HG02763 (cell line): ENCODE measurements at regions not wholly inside any gene's neighbourhood (a gene's known extent, or its start where the extent isn't known, plus 50 kb on each side); places are given as distances from the start of the nearest gene placed in this dataset.
A peak's percentile ranks its signal among the peaks of the same experiment; 100 is the strongest.

Source experiments
- ATAC-seq: cut with Tn5 transposase; IDR thresholded peaks from one replicate; pipeline ENCODE4 v1.9.1; 2021; ENCODE audit warnings: mild to moderate bottlenecking, moderate library complexity; ENCODE audit not compliant: unreplicated experiment

GRCh38 chr1:75984781-75985180 lies 52.6 kb upstream of the ASB17 start:
- no peak for ATAC-seq

DNA sequence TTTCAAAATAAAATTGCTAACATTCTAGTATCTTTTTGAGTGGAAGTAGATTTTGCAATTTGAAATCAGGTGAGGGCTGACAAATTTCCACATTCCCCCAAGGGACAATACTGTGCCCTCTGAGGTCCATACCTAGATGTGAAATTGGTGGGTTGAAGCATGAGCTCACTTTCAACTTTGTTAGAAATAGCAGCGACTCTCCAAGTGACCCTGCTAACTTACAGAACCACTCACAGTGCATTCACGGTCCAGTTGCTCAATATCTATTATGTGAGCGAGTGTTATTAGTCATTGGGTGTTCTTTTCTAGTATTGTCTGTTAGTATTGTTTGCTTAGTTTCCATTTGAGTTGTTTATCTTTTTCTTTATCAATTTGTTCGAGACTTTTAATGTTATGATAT lies 53.6 kb upstream of the ASB17 start:
- peak; percentile 79 for ATAC-seq

- no peak for ATAC-seq
These were observed 54.3 kb upstream of the ASB17 start for GRCh38 chr1:75986478-75986877.

DNA sequence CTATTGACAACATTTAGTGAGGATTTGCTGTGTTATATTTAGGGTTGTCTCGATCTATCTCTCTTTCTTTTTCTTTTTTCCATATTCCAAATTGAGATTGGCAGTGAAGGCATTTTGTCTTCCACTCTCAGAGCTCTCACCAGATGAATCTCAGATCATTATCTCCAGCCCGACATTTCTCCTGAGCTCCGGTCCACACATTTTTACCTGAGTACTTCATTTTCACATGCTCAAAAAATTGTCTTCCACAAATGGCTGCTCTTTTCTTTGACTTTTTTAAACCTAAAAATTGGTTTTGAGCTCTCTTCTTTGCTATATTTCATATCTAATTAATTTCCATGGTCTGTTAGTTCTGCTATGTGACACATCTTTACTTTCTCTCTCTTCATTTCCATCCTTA lies 56.9 kb upstream of the ASB17 start:
- no peak for ATAC-seq

DNA sequence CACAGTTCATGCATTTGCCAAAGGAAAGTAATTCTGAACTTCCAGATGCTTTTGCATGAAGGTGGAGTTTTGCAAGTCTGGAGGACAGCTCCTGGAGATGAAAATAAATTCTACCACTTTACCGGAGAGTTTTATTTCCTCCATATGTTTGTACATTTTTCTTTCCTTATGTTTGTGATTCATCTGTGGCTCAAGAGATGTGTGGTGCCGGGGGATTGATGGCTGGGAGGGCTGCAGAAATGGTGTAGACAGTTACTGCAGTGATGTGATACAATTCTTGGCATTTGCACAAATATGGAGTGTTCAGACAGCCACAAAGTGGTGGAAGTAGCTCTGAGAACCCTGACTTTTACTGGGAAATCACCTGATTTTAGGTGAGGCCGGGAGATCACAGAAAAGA lies 58.5 kb upstream of the ASB17 start:
- no peak for ATAC-seq

DNA sequence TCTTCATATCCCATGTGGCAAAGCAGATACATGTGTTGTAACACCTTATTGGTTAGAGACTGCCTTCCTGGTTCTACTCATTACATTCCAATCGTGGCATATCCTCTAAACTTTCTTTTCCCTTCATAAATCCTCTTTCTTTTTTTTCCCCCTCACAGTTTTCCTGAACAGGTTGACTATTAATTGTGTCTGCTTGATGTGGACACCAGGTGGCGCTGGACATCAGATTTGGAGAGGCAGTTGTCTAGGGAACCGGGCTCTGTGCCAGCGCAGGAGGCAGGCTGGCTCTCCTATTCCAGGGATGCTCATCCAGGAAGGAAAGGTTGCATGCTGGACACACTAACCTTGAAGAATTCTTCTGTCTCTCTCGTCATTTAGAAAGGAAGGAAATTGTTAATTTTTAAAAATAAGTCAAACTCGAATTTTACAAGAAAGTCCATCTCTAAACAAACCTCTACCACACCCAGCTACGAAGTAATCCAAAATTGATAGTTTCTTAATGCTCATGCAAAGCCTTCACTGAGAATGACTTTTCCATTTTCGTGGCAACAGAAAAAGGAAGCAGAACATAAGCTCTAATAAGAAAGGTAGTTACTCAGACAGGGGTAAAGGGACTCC lies 59.4 kb upstream of the ASB17 start:
- ATAC-seq: no peak

GRCh38 chr1:75992312-75992711 lies 60.1 kb upstream of the ASB17 start:
- ATAC-seq: no peak

GRCh38 chr1:75993661-75994060 lies 61.5 kb upstream of the ASB17 start:
- no peak for ATAC-seq

GRCh38 chr1:75996196-75996595 lies 64.0 kb upstream of the ASB17 start:
- ATAC-seq: no peak

GRCh38 chr1:75999034-75999433 lies 66.8 kb upstream of the ASB17 start:
- ATAC-seq: no peak

DNA sequence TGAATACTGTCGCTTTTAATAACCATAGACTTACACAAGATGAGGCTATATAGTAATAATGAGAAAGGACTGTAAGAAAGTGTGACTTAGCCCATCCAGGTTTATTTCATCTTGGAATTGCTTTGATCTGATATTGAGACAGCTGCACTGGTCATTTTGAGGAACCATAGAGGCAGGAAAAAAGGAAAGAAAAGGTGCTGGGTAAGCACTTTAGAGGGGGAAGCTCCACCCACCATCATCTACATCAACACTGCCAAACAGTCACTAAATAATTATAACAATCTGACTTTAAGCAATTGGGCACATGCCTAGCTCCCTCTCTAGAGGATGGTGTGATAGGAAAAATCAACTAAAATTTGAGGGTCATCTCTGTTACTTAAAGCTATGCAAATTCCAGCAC lies 70.6 kb upstream of the ST6GALNAC3 start:
- no peak for ATAC-seq

GRCh38 chr1:76005765-76006164 lies 68.8 kb upstream of the ST6GALNAC3 start:
- ATAC-seq: no peak

- no peak for ATAC-seq
These were observed 68.3 kb upstream of the ST6GALNAC3 start for GRCh38 chr1:76006234-76006633.

GRCh38 chr1:76010802-76011201 lies 63.7 kb upstream of the ST6GALNAC3 start:
- no peak for ATAC-seq

- no peak for ATAC-seq
These were observed 62.0 kb upstream of the ST6GALNAC3 start for GRCh38 chr1:76012341-76013205.

- ATAC-seq: no peak
These were observed 61.4 kb upstream of the ST6GALNAC3 start for GRCh38 chr1:76013206-76013581.

DNA sequence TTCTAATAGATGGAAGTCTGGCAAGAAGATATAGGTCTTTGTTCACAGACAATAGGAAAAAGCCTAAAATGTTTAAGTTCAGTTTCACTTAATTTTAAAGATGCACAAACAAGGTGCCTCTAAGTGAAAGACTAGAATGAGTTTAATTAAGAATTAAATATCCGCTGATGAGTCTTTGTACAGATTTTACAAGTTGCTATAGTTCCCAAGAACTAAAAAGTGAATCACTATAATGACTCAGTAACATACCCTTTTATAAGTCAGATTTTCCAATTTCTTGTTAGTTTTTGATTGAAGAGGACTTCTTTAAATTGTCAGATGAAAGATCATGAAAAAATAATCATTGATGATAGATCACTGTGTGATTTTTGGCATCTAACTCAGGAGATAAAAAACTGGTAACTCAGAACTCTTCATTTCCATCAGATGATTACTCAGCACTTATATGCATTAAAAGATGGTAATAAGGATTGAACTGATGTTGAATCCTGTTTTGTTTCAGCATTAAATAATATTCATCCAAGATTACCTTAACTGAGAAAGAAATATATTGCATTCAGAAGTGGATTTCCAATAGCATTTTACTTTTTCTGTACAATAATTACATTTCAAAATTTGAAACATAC lies 59.0 kb upstream of the ST6GALNAC3 start:
- no peak for ATAC-seq

GRCh38 chr1:76018045-76018444 lies 56.5 kb upstream of the ST6GALNAC3 start:
- ATAC-seq: no peak

GRCh38 chr1:76021846-76022245 lies 52.7 kb upstream of the ST6GALNAC3 start:
- no peak for ATAC-seq

DNA sequence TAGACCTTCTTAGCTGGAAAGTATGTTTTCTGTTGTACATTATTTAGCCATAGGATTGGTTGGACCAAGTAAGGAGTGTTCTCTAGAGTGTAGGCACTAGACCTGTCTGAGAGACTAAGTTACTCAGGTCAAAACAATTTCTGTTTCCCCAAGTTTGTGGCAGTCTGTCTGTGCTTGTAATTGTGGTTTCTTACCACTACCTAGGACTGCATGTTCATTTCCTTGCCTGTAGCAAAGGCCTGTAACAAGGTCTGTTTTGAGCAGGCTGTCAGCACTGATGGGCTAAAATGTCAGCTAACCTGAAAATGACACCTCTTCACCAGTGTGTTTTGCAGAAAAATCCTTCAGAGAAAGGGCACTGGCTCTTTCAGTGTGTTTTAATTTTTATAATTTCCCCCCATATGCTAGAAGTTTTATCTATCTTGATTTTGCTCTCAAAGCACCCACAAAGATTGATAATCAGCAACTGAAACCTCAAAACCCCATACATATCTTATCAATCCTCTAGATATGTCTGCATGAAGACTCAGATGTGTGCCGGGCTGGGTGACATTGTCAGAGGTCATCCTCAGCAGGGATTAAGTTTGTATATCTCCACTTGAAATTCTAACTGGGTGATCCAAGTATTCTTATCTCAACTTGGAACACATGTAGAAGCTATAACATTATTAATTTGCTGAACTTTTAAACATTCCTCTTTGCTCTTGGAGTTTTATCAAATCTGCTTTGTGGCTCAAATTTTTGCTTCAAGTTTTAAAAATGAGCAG lies 50.7 kb upstream of the ST6GALNAC3 start:
- no peak for ATAC-seq
